ENCODE measurements at regions not wholly inside any gene's neighbourhood (a gene's known extent, or its start where the extent isn't known, plus 50 kb on each side); places are given as distances from the start of the nearest gene placed in this dataset.
"Not testable (repeated sequence)": the region's sequence is repeated elsewhere in the genome, so short reads cannot be mapped to it uniquely, and the experiment has no call there.

DNA sequence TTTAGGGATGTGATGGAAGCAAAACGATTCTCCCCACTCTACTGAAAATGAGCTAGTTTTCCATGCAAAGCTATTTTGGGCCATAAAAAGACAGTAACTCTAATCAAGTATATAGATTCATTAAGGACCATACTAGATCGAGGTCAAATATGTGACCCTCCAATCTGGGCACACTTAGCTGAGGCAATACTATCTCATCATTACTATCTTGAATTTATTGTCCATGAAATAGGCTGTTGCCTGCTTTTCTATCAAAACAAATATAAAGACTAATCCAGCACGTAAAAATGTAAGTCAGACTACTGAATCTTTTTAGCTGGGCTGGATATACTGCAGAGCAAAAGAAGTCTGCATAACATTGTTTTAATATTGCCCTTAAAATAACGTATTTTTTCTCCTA is 943.1 kb downstream of the NR2F1-AS1 start:
- Histone ChIP-seq H3K27me3 (ENCODE audit: control insufficient read depth in 1 of 2, insufficient read depth in 2 of 2, low read length in 1 of 2) (peaks cover 0 to 3% of the 10 kb centered on the region in 2 donors), H3K36me3 (ENCODE audit: control insufficient read depth in 1 of 2, insufficient read depth in 2 of 2, low read length in 1 of 2) (no peaks in the 10 kb centered on the region), H3K4me1 (ENCODE audit: control insufficient read depth in 1 of 2, insufficient read depth in 2 of 2, low read length in 2 of 2) (no peaks in the 10 kb centered on the region), H3K4me3 (ENCODE audit: low read length in 2 of 2) (no peak overlapping the region), H3K9me3 (ENCODE audit: control insufficient read depth, low read length) (no peaks in the 10 kb centered on the region), H3K27ac (ENCODE audit: low read depth in 1 of 2, low read length in 2 of 2) (no peak overlapping the region)
- no peak for ATAC-seq (ENCODE audit: low FRiP score)
- WGBS, 2 donors = 61 to 67% methylated on average over 4 of the region's 4 CpGs
- DNase-seq = no peak
- intact Hi-C loops (cut with DNase I) = no loop called here

DNA sequence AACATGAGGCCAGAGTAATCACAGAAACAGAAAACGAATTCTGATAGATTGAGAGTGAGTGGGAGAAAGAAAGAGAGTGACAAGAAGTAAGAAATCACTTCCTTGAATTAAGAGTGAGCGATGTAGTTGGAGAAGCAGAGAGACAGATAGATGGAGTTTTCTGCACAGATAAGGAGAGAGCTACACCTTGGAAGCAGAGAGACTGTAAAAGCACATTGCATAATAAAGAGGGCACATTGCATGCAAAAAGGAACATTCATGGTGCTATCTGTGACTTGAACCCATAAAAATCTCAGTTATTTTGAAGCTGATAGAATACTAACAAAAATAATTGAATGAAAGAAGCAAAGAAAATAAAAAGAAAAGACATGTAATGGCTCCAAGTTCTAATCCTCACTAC is 943.8 kb downstream of the NR2F1-AS1 start:
- Histone ChIP-seq H3K9me3 (ENCODE audit: control insufficient read depth, low read length) (no peaks in the 10 kb centered on the region), H3K27me3 (ENCODE audit: control insufficient read depth in 1 of 2, insufficient read depth in 2 of 2, low read length in 1 of 2) (peaks cover 0 to 3% of the 10 kb centered on the region in 2 donors), H3K4me3 (ENCODE audit: low read length in 2 of 2) (no peak overlapping the region), H3K4me1 (ENCODE audit: control insufficient read depth in 1 of 2, insufficient read depth in 2 of 2, low read length in 2 of 2) (no peaks in the 10 kb centered on the region), H3K36me3 (ENCODE audit: control insufficient read depth in 1 of 2, insufficient read depth in 2 of 2, low read length in 1 of 2) (no peaks in the 10 kb centered on the region), H3K27ac (ENCODE audit: low read depth in 1 of 2, low read length in 2 of 2) (no peak overlapping the region)
- 50 to 61% methylated on average over 2 of the region's 2 CpGs for WGBS, 2 donors
- ATAC-seq (ENCODE audit: low FRiP score) = no peak
- no peak for DNase-seq
- intact Hi-C loops (cut with DNase I) = no loop called here

DNA sequence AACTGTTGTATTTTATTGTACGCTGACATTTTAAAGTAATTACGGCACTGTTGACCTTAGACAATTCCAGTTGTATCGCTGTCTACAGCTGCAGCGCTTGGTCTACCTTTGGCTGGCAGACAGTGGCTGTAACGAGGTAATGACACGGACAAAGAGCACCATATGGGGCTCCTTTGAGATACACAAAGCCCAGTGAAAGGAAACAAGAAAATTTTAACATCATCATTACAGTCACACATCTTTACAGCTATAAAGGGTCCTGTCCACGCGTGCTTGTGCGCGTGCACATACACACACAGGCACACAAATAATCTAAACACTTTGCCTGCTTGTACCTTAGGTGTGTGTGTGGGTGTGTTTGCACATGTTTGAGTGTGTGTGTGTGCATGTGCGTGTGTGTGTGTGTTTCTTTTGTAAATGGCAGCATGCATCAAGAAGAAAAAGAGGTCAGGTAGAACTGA is 946.0 kb downstream of the NR2F1-AS1 start:
- no peak for DNase-seq
- H3K4me1 ChIP-seq (ENCODE audit: control insufficient read depth in 1 of 2, insufficient read depth in 2 of 2, low read length in 2 of 2) = no peaks in the 10 kb centered on the region
- no peak overlapping the region for H3K4me3 ChIP-seq (ENCODE audit: low read length in 2 of 2)
- H3K27ac ChIP-seq (ENCODE audit: low read depth in 1 of 2, low read length in 2 of 2) = no peak overlapping the region
- H3K9me3 ChIP-seq (ENCODE audit: control insufficient read depth, low read length) = no peaks in the 10 kb centered on the region
- 82 to 86% methylated on average over 11 of the region's 11 CpGs for WGBS, 2 donors
- intact Hi-C loops (cut with DNase I) = no loop called here
- ATAC-seq (ENCODE audit: low FRiP score) = no peak
- peaks cover 0 to 3% of the 10 kb centered on the region in 2 donors for H3K27me3 ChIP-seq (ENCODE audit: control insufficient read depth in 1 of 2, insufficient read depth in 2 of 2, low read length in 1 of 2)
- H3K36me3 ChIP-seq (ENCODE audit: control insufficient read depth in 1 of 2, insufficient read depth in 2 of 2, low read length in 1 of 2) = no peaks in the 10 kb centered on the region

DNA sequence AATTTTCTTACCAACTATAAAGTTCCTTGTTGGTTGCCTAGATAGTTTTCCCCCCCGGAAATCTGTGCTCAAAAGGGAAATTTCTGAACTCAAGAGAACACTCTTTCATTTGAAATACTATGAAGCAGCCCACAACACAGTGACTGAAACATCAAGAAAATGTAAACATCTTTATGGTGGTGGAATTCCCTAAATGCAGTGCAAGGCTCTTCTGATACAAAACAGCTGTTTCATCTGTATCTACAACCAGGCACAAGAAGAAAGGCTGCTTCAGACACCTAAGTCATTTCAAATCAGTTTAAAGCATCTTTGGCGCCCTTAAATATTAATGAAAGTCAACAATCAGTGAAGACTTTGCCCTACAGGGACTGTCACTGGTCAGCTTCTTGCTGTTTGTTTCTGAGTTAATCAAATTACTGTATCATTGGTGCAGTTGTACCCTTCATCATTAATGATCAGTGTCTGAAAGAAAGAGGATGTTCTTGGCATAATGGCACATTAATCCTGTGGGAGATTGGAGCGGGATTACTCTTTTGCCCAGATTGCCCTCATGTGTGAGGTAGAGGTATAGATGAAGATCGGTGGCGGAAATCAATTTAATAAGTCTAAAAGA is 947.0 kb downstream of the NR2F1-AS1 start:
- no peak for DNase-seq
- Histone ChIP-seq H3K9me3 (ENCODE audit: control insufficient read depth, low read length) (no peaks in the 10 kb centered on the region), H3K27ac (ENCODE audit: low read depth in 1 of 2, low read length in 2 of 2) (no peak overlapping the region), H3K27me3 (ENCODE audit: control insufficient read depth in 1 of 2, insufficient read depth in 2 of 2, low read length in 1 of 2) (peaks cover 0 to 3% of the 10 kb centered on the region in 2 donors), H3K4me1 (ENCODE audit: control insufficient read depth in 1 of 2, insufficient read depth in 2 of 2, low read length in 2 of 2) (no peaks in the 10 kb centered on the region), H3K36me3 (ENCODE audit: control insufficient read depth in 1 of 2, insufficient read depth in 2 of 2, low read length in 1 of 2) (no peaks in the 10 kb centered on the region), H3K4me3 (ENCODE audit: low read length in 2 of 2) (no peak overlapping the region)
- ATAC-seq (ENCODE audit: low FRiP score) = no peak
- intact Hi-C loops (cut with DNase I) = no loop called here
- 88 to 89% methylated on average over 5 of the region's 5 CpGs for WGBS, 2 donors

DNA sequence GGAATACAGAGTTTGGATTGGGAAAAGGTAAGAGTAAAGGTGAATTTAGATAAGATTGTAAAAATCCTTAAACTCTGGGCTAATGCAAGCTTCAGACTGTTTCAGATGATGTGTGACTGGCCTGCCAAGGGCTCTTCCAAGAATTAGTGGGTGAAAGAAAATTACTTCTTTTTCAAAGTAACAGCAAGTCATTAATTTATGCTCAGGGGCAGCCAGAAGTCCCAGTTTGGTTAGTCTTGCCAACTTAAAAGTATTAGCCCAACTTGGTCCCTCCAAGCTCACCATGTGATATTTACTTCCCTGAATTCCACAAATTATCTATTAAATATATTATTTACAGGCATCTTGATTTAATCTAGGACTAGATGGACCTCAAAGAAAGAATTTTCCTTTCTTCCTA is 947.8 kb downstream of the NR2F1-AS1 start:
- H3K4me1 ChIP-seq (ENCODE audit: control insufficient read depth in 1 of 2, insufficient read depth in 2 of 2, low read length in 2 of 2) = no peaks in the 10 kb centered on the region

DNA sequence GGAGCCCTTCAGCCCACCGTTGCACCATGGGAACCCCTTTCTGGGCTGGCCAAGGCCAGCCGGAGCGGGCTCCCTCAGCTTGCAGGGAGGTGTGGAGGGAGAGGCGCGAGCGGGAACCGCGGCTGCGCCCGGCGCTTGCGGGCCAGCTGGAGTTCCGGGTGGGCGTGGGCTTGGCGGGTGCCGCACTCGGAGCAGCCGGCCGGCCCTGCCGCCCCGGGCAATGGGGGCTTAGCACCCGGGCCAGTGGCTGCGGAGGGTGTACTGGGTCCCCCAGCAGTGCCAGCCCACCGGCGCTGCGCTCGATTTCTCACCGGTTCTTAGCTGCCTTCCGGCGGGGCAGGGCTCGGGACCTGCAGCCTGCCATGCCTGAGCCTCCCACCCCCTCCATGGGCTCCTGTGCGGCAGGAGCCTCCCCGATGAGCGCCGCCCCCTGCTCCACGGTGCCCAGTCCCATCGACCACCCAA is 949.8 kb downstream of the NR2F1-AS1 start:
- not testable (repeated sequence) for H3K36me3 ChIP-seq (ENCODE audit: control insufficient read depth in 1 of 2, insufficient read depth in 2 of 2, low read length in 1 of 2)
- DNase-seq = peak in 1 of 2 donors; percentile 61
- 97% methylated on average over 37 of the region's 37 CpGs for WGBS, 2 donors

More for the DNA sequence above, 947.8 kb downstream of the NR2F1-AS1 start:
- DNase-seq (no peak), ATAC-seq (ENCODE audit: low FRiP score) (no peak)
- Histone ChIP-seq H3K27ac (ENCODE audit: low read depth in 1 of 2, low read length in 2 of 2) (no peak overlapping the region), H3K36me3 (ENCODE audit: control insufficient read depth in 1 of 2, insufficient read depth in 2 of 2, low read length in 1 of 2) (no peaks in the 10 kb centered on the region), H3K9me3 (ENCODE audit: control insufficient read depth, low read length) (no peaks in the 10 kb centered on the region), H3K27me3 (ENCODE audit: control insufficient read depth in 1 of 2, insufficient read depth in 2 of 2, low read length in 1 of 2) (peaks cover 0 to 3% of the 10 kb centered on the region in 2 donors), H3K4me3 (ENCODE audit: low read length in 2 of 2) (no peak overlapping the region)
- intact Hi-C loops (cut with DNase I) = no loop called here

DNA sequence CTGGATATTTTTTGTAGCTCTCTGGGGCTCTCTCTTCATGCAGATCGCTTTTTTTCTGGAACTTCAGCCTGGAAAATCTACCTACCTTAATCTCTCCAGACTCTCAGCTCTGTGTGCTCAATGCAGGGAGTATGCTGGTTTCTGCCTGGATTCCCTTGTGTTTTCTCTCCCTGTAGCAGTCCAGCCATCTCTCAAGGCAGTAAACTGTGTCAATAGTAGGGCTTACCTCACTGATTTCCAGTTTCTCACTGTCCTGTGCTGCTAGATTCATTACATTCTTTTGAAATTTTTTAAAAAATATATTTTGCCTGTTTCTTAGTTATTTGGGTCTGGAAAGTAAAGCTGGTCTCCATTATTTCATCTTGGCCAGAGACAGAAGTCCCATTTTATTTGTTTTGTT is 951.4 kb downstream of the NR2F1-AS1 start:
- Histone ChIP-seq H3K27ac (ENCODE audit: low read depth in 1 of 2, low read length in 2 of 2) (no peak overlapping the region), H3K4me3 (ENCODE audit: low read length in 2 of 2) (no peak overlapping the region), H3K9me3 (ENCODE audit: control insufficient read depth, low read length) (no peaks in the 10 kb centered on the region), H3K27me3 (ENCODE audit: control insufficient read depth in 1 of 2, insufficient read depth in 2 of 2, low read length in 1 of 2) (peaks cover 0 to 1% of the 10 kb centered on the region in 2 donors), H3K36me3 (ENCODE audit: control insufficient read depth in 1 of 2, insufficient read depth in 2 of 2, low read length in 1 of 2) (no peaks in the 10 kb centered on the region), H3K4me1 (ENCODE audit: control insufficient read depth in 1 of 2, insufficient read depth in 2 of 2, low read length in 2 of 2) (no peaks in the 10 kb centered on the region)
- intact Hi-C loops (cut with DNase I) = no loop called here
- DNase-seq = no peak
- WGBS, 2 donors = 87 to 97% methylated on average over 1 of the region's 1 CpG
- no peak for ATAC-seq (ENCODE audit: low FRiP score)

More for the DNA sequence above, 949.8 kb downstream of the NR2F1-AS1 start:
- H3K27ac ChIP-seq (ENCODE audit: low read depth in 1 of 2, low read length in 2 of 2); ATAC-seq (ENCODE audit: low FRiP score); H3K27me3 ChIP-seq (ENCODE audit: control insufficient read depth in 1 of 2, insufficient read depth in 2 of 2, low read length in 1 of 2); H3K4me1 ChIP-seq (ENCODE audit: control insufficient read depth in 1 of 2, insufficient read depth in 2 of 2, low read length in 2 of 2); H3K9me3 ChIP-seq (ENCODE audit: control insufficient read depth, low read length); intact Hi-C loops (cut with DNase I); H3K4me3 ChIP-seq (ENCODE audit: low read length in 2 of 2): not testable (repeated sequence)

DNA sequence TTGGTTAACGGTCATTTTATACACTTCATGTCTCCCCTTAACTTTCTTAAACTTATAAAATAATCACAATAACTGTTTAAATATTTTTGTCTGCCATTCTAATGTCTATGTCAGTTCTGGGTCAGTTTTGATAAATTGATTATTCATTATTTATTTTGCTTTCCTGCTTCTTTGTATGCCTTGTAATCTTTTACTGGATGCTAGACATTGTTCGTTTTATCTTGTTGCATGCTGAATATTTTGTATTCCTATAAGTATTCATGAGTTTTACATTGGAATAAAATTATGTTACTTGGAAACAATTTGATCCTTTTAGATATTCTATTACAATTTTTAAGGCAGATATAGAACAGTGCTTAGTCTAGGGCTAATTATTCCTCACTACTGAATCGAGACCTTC is 952.0 kb downstream of the NR2F1-AS1 start:
- H3K9me3 ChIP-seq (ENCODE audit: control insufficient read depth, low read length) = no peaks in the 10 kb centered on the region
- no peak for DNase-seq

DNA sequence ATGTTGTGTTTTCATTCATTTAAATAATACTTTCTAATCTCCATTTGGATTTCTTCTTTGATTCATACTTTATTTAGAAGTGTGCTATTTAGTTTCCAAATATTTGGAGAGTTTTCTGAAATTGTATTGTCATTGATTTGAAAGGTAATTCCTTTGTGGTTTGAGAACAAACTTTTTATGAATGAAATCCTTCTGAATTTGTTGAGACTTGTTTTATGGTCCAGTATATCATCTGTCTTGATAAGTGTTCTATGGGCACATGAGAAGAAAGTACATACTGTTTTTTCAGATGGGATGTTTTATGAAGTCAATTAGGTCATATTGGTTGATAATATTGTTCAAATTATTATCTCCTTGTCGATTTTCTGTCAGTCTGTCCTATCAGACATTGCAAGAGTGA is 953.8 kb downstream of the NR2F1-AS1 start:
- no peak overlapping the region for H3K27ac ChIP-seq (ENCODE audit: low read depth in 1 of 2, low read length in 2 of 2)
- H3K36me3 ChIP-seq (ENCODE audit: control insufficient read depth in 1 of 2, insufficient read depth in 2 of 2, low read length in 1 of 2) = no peaks in the 10 kb centered on the region
- H3K27me3 ChIP-seq (ENCODE audit: control insufficient read depth in 1 of 2, insufficient read depth in 2 of 2, low read length in 1 of 2) = no peaks in the 10 kb centered on the region
- 49 to 56% methylated on average over 1 of the region's 1 CpG for WGBS, 2 donors
- no peaks in the 10 kb centered on the region for H3K9me3 ChIP-seq (ENCODE audit: control insufficient read depth, low read length)
- intact Hi-C loops (cut with DNase I) = no loop called here
- no peak for DNase-seq
- no peak overlapping the region for H3K4me3 ChIP-seq (ENCODE audit: low read length in 2 of 2)
- H3K4me1 ChIP-seq (ENCODE audit: control insufficient read depth in 1 of 2, insufficient read depth in 2 of 2, low read length in 2 of 2) = no peaks in the 10 kb centered on the region
- no peak for ATAC-seq (ENCODE audit: low FRiP score)

More for the DNA sequence above, 952.0 kb downstream of the NR2F1-AS1 start:
- Histone ChIP-seq H3K4me1 (ENCODE audit: control insufficient read depth in 1 of 2, insufficient read depth in 2 of 2, low read length in 2 of 2) (no peaks in the 10 kb centered on the region), H3K27ac (ENCODE audit: low read depth in 1 of 2, low read length in 2 of 2) (no peak overlapping the region), H3K27me3 (ENCODE audit: control insufficient read depth in 1 of 2, insufficient read depth in 2 of 2, low read length in 1 of 2) (peaks cover 0 to 1% of the 10 kb centered on the region in 2 donors), H3K4me3 (ENCODE audit: low read length in 2 of 2) (no peak overlapping the region), H3K36me3 (ENCODE audit: control insufficient read depth in 1 of 2, insufficient read depth in 2 of 2, low read length in 1 of 2) (no peaks in the 10 kb centered on the region)
- WGBS, 2 donors = 76 to 77% methylated on average over 3 of the region's 3 CpGs
- intact Hi-C loops (cut with DNase I) = no loop called here
- no peak for ATAC-seq (ENCODE audit: low FRiP score)
